ENCODE measurements at regions not wholly inside any gene's neighbourhood (a gene's known extent, or its start where the extent isn't known, plus 50 kb on each side); places are given as distances from the start of the nearest gene placed in this dataset.

GRCh38 chr4:29521281-29521680 lies 1198.9 kb upstream of the PCDH7 start:
- DNase-seq = no peak
- Histone ChIP-seq H3K36me3 (no peaks in the 10 kb centered on the region), H3K27ac (no peak overlapping the region), H3K27me3 (no peaks in the 10 kb centered on the region), H3K9me3 (replicated peaks) (0 out of 2 replicates have a peak, but pooled peaks cover 4% of the 10 kb centered on the region), H3K4me1 (no peaks in the 10 kb centered on the region), H3K4me3 (no peak overlapping the region)

GRCh38 chr4:29536745-29537144 lies 1183.4 kb upstream of the PCDH7 start:
- Histone ChIP-seq H3K36me3 (peaks cover 3% of the 10 kb centered on the region), H3K9me3 (replicated peaks) (no peaks in the 10 kb centered on the region; the same call in 1 of the 2 replicates), H3K4me1 (peaks cover 3% of the 10 kb centered on the region; the same call in 1 of the 2 replicates), H3K27ac (no peak overlapping the region), H3K4me3 (no peak overlapping the region), H3K27me3 (no peaks in the 10 kb centered on the region)
- no peak for DNase-seq

- Histone ChIP-seq H3K36me3 (peaks cover 9% of the 10 kb centered on the region), H3K9me3 (replicated peaks) (peaks cover 2% of the 10 kb centered on the region; the same call in 1 of the 2 replicates), H3K4me1 (peaks cover 3% of the 10 kb centered on the region; the same call in 1 of the 2 replicates), H3K27me3 (no peaks in the 10 kb centered on the region), H3K27ac (no peak overlapping the region), H3K4me3 (no peak overlapping the region)
- no peak for DNase-seq
Measured at GRCh38 chr4:29538889-29539646, 1181.1 kb upstream of the PCDH7 start.

- peaks cover 2% of the 10 kb centered on the region; the same call in 1 of the 2 replicates for H3K9me3 ChIP-seq (replicated peaks)
- H3K4me1 ChIP-seq = peaks cover 3% of the 10 kb centered on the region; the same call in 1 of the 2 replicates
- DNase-seq = no peak
- no peak overlapping the region for H3K27ac ChIP-seq
- H3K27me3 ChIP-seq = no peaks in the 10 kb centered on the region
- peaks cover 11% of the 10 kb centered on the region for H3K36me3 ChIP-seq
- H3K4me3 ChIP-seq = no peak overlapping the region
Measured at GRCh38 chr4:29540439-29541102, 1179.6 kb upstream of the PCDH7 start.

- H3K27ac ChIP-seq = no peak overlapping the region
- peaks cover 3% of the 10 kb centered on the region; the same call in 1 of the 2 replicates for H3K4me1 ChIP-seq
- peaks cover 2% of the 10 kb centered on the region; the same call in 1 of the 2 replicates for H3K9me3 ChIP-seq (replicated peaks)
- peak in 1 of 2 experiments; percentile 4 for DNase-seq
- peaks cover 11% of the 10 kb centered on the region for H3K36me3 ChIP-seq
- H3K4me3 ChIP-seq = no peak overlapping the region
- H3K27me3 ChIP-seq = no peaks in the 10 kb centered on the region
Measured at GRCh38 chr4:29541757-29542156, 1178.4 kb upstream of the PCDH7 start.

DNA sequence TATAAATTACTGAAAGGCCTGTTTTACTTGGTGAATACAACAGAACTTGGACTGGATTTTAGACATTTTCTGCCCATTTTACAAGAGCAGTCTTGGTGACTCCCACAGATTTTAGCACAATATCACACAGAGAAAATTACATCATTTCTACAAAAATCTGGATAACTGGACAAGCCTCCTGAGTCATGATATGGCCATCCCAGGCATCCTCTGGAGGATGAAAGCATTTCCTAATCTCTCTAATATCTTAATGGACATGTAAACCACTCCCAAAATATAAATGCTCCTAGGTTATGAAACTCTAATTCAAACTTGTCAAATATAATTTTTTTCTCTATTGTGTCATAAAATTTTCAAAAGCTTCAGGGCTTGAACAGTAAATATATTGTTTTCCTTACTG lies 1170.8 kb upstream of the PCDH7 start:
- no peaks in the 10 kb centered on the region for H3K27me3 ChIP-seq
- H3K4me3 ChIP-seq = no peak overlapping the region
- H3K36me3 ChIP-seq = peaks cover 2% of the 10 kb centered on the region; the same call in 1 of the 2 replicates
- H3K9me3 ChIP-seq (replicated peaks) = peaks cover 7% of the 10 kb centered on the region; the same call in 1 of the 2 replicates
- H3K27ac ChIP-seq = no peak overlapping the region
- peaks cover 3% of the 10 kb centered on the region; the same call in 1 of the 2 replicates for H3K4me1 ChIP-seq
- DNase-seq = no peak

GRCh38 chr4:29551821-29552220 lies 1168.3 kb upstream of the PCDH7 start:
- no peak for DNase-seq
- H3K27me3 ChIP-seq = no peaks in the 10 kb centered on the region
- H3K27ac ChIP-seq = no peak overlapping the region
- H3K4me3 ChIP-seq = no peak overlapping the region
- H3K4me1 ChIP-seq = peaks cover 3% of the 10 kb centered on the region; the same call in 1 of the 2 replicates
- H3K9me3 ChIP-seq (replicated peaks) = peaks cover 7% of the 10 kb centered on the region; the same call in 1 of the 2 replicates
- H3K36me3 ChIP-seq = no peaks in the 10 kb centered on the region

GRCh38 chr4:29553846-29554245 lies 1166.3 kb upstream of the PCDH7 start:
- Histone ChIP-seq H3K9me3 (replicated peaks) (no peaks in the 10 kb centered on the region), H3K4me1 (peaks cover 3% of the 10 kb centered on the region; the same call in 1 of the 2 replicates), H3K4me3 (no peak overlapping the region), H3K27me3 (no peaks in the 10 kb centered on the region), H3K27ac (no peak overlapping the region), H3K36me3 (no peaks in the 10 kb centered on the region)
- DNase-seq = peak in 1 of 2 experiments; percentile 12

DNA sequence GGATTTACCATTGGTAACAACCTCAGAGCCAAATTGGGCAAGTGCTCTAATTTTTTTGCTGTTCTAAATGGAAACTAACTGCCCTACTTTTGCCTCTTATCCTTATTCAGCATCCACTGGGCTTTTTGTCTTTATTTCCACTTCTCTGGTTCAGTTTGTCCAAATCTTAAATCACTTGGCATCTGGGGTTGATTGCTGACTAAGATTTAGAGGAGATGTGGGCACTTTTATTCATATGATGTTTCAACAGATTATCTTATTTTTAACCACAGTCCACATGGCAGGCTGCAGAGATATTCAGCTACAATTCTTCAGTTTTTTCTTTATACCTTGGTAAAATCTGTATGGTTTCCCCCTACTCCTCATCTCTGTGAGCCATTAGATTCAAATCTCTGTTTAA lies 1161.4 kb upstream of the PCDH7 start:
- no peak overlapping the region for H3K4me3 ChIP-seq
- no peaks in the 10 kb centered on the region for H3K27me3 ChIP-seq
- peaks cover 3% of the 10 kb centered on the region; the same call in 1 of the 2 replicates for H3K4me1 ChIP-seq
- DNase-seq = no peak
- H3K9me3 ChIP-seq (replicated peaks) = 0 out of 2 replicates have a peak, but pooled peaks cover 6% of the 10 kb centered on the region
- H3K36me3 ChIP-seq = no peaks in the 10 kb centered on the region
- no peak overlapping the region for H3K27ac ChIP-seq

DNA sequence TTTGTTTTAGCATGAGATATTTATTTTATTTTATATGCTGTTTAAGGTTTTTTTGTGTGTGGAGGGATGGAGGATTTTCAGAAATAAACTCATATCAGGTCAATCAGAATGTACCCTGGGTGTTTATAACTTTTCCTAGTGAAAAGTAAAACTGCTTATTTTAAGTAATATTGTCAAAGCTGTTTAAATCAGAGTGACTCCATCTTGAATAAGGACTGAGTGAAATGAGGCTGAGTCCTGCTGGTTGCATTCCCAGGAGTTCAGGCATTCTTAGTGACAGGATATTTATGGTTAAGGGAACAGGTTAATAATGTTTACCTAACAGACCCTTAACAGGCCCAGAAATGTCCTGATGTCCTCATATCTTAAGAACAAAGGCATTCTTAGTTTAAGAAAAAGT lies 1160.9 kb upstream of the PCDH7 start:
- H3K27me3 ChIP-seq = no peaks in the 10 kb centered on the region
- no peak overlapping the region for H3K4me3 ChIP-seq
- DNase-seq = no peak

GRCh38 chr4:29560452-29560851 lies 1159.7 kb upstream of the PCDH7 start:
- DNase-seq = no peak
- Histone ChIP-seq H3K36me3 (no peaks in the 10 kb centered on the region), H3K27me3 (no peaks in the 10 kb centered on the region), H3K4me1 (no peaks in the 10 kb centered on the region), H3K9me3 (replicated peaks) (0 out of 2 replicates have a peak, but pooled peaks cover 6% of the 10 kb centered on the region), H3K27ac (no peak overlapping the region), H3K4me3 (no peak overlapping the region)

More for the DNA sequence above, 1160.9 kb upstream of the PCDH7 start:
- H3K9me3 ChIP-seq (replicated peaks) = 0 out of 2 replicates have a peak, but pooled peaks cover 6% of the 10 kb centered on the region
- H3K4me1 ChIP-seq = no peaks in the 10 kb centered on the region
- H3K27ac ChIP-seq = no peak overlapping the region
- H3K36me3 ChIP-seq = no peaks in the 10 kb centered on the region

DNA sequence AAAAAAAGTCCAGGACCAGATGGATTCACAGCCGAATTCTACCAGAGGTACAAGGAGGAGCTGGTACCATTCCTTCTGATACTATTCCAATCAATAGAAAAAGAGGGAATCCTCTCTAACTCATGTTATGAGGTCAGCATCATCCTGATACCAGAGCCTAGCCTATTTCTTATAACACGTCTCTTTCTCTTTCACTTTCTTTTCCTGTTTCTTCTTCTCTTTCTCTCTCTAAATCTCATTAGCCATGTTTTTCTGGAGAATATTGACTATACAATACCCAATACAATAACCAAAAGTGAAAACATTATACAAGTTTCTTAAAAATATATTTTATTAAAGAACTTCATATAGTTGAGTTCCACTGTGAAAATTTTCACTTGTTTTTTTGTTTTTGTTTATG lies 1154.9 kb upstream of the PCDH7 start:
- DNase-seq = no peak
- Histone ChIP-seq H3K4me1 (no peaks in the 10 kb centered on the region), H3K4me3 (no peak overlapping the region), H3K27ac (no peak overlapping the region), H3K9me3 (replicated peaks) (0 out of 2 replicates have a peak, but pooled peaks cover 6% of the 10 kb centered on the region), H3K27me3 (no peaks in the 10 kb centered on the region), H3K36me3 (no peaks in the 10 kb centered on the region)

- DNase-seq = no peak
- Histone ChIP-seq H3K36me3 (no peaks in the 10 kb centered on the region), H3K9me3 (replicated peaks) (0 out of 2 replicates have a peak, but pooled peaks cover 6% of the 10 kb centered on the region), H3K4me3 (no peak overlapping the region), H3K27me3 (no peaks in the 10 kb centered on the region), H3K4me1 (no peaks in the 10 kb centered on the region), H3K27ac (no peak overlapping the region)
Measured at GRCh38 chr4:29566371-29566770, 1153.8 kb upstream of the PCDH7 start.

DNA sequence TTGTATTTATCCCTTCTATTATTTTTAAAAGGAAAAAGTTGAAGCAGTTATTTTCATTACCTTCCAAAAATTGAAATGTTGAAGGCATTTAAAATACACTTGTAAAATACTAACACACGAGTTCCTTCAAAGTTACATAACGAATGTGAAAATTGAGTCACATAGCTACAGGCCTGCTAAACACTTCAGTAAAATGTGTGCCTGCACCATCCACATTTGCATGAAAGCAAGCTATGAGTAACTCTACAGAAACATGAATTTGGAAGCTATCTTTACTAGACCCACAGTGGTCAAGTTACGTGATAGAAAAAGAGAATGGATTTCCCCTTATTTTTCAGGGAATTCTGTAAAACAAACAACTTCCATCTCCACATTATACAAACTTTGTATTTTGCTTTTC lies 1148.8 kb upstream of the PCDH7 start:
- Histone ChIP-seq H3K4me1 (no peaks in the 10 kb centered on the region), H3K27ac (no peak overlapping the region; the same call in 1 of the 2 replicates), H3K27me3 (no peaks in the 10 kb centered on the region), H3K4me3 (no peak overlapping the region), H3K9me3 (replicated peaks) (no peaks in the 10 kb centered on the region), H3K36me3 (no peaks in the 10 kb centered on the region)
- DNase-seq = peak in 1 of 2 experiments; percentile 50

GRCh38 chr4:29578329-29578728 lies 1141.8 kb upstream of the PCDH7 start:
- DNase-seq = no peak
- no peaks in the 10 kb centered on the region for H3K27me3 ChIP-seq
- H3K4me3 ChIP-seq = no peak overlapping the region
- no peaks in the 10 kb centered on the region for H3K9me3 ChIP-seq (replicated peaks)
- no peaks in the 10 kb centered on the region for H3K4me1 ChIP-seq
- 0 out of 2 replicates have a peak, but pooled peaks cover 3% of the 10 kb centered on the region for H3K36me3 ChIP-seq
- no peak overlapping the region for H3K27ac ChIP-seq

All from SJCRH30 (cell line).